GM10248 (cell line): ENCODE measurements at regions not wholly inside any gene's neighbourhood (a gene's known extent, or its start where the extent isn't known, plus 50 kb on each side); places are given as distances from the start of the nearest gene placed in this dataset.
"Not testable (repeated sequence)": the region's sequence is repeated elsewhere in the genome, so short reads cannot be mapped to it uniquely, and the experiment has no call there.

Experiments used
- CTCF ChIA-PET: fragments of 300-600 bp; sonication (Branson Sonifier 250); formaldehyde crosslinking; extraction: SDS; loops from one replicate; lab custom pipeline; 2021; ENCODE audit warnings: antibody characterized with exemption; lab: Yijun Ruan, JAX
- POLR2A ChIA-PET: fragments of 350-650 bp; sonication (Branson Sonifier 250); formaldehyde crosslinking; extraction: SDS; loops from one replicate; lab custom pipeline; 2020; ENCODE audit warnings: antibody characterized with exemption; lab: Yijun Ruan, JAX
- DNase-seq: peaks from one replicate; pipeline ENCODE4 v3.0.0; 2012; ENCODE audit errors: extremely low spot score
- TF ChIP-seq, protein P1 (sequence below): IDR thresholded peaks from 2 replicates; pipeline ENCODE4 v1.5.1; 2012; ENCODE audit warnings: mild to moderate bottlenecking, low read depth; ENCODE audit errors: extremely low read depth, missing control alignments, control extremely low read depth

- POLR2A ChIA-PET, result no interaction called here
- CTCF ChIA-PET, result no interaction called here
- TF ChIP-seq, protein P1, sequence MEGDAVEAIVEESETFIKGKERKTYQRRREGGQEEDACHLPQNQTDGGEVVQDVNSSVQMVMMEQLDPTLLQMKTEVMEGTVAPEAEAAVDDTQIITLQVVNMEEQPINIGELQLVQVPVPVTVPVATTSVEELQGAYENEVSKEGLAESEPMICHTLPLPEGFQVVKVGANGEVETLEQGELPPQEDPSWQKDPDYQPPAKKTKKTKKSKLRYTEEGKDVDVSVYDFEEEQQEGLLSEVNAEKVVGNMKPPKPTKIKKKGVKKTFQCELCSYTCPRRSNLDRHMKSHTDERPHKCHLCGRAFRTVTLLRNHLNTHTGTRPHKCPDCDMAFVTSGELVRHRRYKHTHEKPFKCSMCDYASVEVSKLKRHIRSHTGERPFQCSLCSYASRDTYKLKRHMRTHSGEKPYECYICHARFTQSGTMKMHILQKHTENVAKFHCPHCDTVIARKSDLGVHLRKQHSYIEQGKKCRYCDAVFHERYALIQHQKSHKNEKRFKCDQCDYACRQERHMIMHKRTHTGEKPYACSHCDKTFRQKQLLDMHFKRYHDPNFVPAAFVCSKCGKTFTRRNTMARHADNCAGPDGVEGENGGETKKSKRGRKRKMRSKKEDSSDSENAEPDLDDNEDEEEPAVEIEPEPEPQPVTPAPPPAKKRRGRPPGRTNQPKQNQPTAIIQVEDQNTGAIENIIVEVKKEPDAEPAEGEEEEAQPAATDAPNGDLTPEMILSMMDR, result no peak
- DNase-seq, result no peak
Observed at GRCh38 chr2:104939570-104940217, 85.8 kb downstream of the POU3F3 start.

DNA sequence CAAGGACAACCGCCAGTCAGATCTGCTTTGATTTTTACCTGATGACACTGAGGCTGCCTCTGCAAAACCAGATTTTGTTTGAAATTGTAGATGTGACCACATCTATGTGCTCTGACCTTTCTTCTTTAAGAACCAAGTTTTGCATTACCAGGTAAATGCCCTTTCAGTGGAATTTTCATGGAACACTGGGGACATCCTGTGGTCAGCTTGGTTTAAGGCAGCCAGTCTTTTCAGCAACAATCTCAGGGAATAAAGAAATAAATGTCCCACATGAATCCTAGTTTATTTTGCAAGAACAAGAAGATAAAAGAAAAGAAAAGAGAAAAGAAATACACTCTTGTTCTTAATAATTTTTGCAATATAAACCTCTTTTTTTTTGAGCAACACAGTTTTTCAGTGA is 90.6 kb downstream of the POU3F3 start:
- TF ChIP-seq, protein P1, result no peak
- ChIA-PET POLR2A (no interaction called here), CTCF (interaction anchor here (1.0 to 1.6 kb wide), 3 partner anchors 20 to 1783 kb away, joined by 4 read pairs; no protein-coding TSS in a partner anchor)
- DNase-seq, result no peak

DNA sequence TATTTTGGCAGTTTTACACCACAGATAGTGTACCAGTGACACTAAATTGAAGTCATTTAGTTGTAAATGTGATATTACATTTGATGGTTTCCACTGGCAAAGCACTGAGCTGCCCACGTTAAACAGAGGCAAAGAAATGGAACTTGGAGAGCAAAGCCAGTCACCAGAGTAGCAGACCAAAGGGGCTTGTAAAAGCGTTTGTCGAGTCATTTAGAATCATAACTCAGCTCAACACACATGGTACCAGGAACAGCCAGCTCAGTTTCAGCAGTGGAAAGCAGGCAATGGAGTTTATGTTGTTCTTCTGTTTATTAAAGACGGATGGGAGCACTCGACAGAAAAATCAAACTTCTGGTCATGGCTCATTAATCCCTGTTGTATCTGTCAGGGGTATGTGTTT is 91.2 kb downstream of the POU3F3 start:
- TF ChIP-seq, protein P1, result no peak
- ChIA-PET POLR2A (no interaction called here), CTCF (interaction anchor here (1.2 to 1.6 kb wide), 2 partner anchors 20 to 1783 kb away, joined by 4 read pairs; no protein-coding TSS in a partner anchor)
- DNase-seq, result no peak

DNA sequence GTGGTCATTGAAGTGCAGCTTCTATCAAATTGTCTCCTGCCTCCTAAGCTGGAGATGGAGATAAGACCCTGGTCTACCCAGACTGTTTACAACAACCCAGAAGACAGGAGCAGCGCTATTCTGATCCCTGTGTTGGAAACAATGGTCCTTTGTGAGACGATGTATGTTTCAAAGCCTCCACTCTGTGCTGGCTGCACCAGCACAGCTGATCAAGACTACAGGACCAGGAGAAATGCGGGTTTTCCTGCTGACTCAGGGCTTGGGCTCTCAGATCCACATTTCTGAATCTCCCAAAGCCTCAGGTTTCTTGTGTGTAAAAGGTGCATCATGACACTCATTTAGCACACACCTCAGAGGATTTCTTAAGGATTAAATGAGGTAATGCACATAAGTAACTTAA is 92.0 kb downstream of the POU3F3 start:
- POLR2A ChIA-PET, result interaction anchor here (0.5 kb wide), 1 partner anchor 84 kb away, joined by 7 read pairs; no protein-coding TSS in a partner anchor
- TF ChIP-seq, protein P1, result no peak
- CTCF ChIA-PET, result interaction anchor here (1.6 kb wide), 1 partner anchor 19 kb away, joined by 4 read pairs; no protein-coding TSS in a partner anchor
- no peak for DNase-seq

DNA sequence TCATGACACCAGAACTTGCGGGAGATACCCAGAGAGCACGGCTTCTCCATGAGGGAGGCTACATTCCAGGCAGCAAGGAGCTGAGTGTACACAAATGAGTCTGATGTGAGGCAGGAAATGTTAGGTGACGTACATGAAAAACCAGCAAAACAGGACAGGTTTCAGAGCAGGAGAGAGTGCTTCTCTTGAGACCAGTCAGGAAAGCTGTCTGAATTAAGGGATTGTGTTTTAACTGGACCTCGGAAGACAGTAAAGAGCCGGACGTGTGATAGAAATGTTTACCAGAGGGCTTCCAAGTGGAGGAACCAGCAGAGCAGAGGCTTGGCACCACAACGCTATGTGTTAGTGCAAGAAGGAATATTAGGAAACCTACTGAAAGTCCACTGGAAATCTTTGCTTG is 90.4 kb upstream of the MRPS9 start:
- not testable (repeated sequence) for DNase-seq

DNA sequence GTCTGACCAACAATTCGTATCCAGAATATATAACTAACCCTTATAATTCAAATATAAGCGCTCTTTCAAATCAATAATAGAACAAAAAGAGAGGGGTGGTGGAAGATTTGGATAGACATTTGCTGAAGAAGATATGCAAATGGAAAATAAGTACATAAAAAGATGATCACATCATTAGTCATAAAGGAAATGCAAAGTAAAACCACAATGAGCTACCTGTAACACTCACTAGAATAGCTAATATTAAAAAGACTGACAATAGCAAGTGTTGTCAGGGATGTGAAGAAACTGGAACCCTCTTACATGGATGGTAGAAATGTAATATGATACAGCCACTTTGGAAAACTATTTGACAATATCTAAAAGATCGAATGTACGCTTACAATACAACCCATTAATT is 84.9 kb upstream of the MRPS9 start:
- POLR2A ChIA-PET, result no interaction called here
- TF ChIP-seq, protein P1, result no peak
- CTCF ChIA-PET, result no interaction called here
- DNase-seq, result no peak

More for the DNA sequence above, 90.4 kb upstream of the MRPS9 start:
- POLR2A ChIA-PET, CTCF ChIA-PET: not testable (repeated sequence)

DNA sequence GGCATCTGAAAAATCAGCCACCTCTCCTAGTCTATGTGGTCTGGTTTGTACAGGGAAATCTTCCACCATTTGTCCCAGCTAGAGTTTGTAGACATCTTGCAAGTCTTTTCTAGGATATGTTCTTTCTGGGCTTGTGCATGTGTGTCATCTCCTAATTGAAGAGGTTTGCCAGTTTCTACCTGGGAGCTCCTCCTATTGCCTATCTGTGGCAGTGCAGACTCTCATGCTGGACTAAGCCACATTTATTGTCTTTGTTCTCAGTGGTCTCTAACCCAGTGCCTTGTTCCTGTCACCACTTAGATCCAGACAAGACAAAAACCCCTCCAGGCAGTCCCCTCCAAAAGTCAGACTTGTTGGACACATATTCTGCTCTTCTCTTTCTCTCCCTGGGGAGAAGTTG is 72.0 kb upstream of the MRPS9 start:
- POLR2A ChIA-PET, result no interaction called here
- TF ChIP-seq, protein P1, result no peak
- CTCF ChIA-PET, result no interaction called here
- no peak for DNase-seq
